K562 (cell line): ENCODE measurements at regions not wholly inside any gene's neighbourhood (a gene's known extent, or its start where the extent isn't known, plus 50 kb on each side); places are given as distances from the start of the nearest gene placed in this dataset.

Source experiments
- ARNT ChIP-seq, 2 experiments: fragments of 450-650 bp; IDR thresholded peaks; 2 replicates each; pipeline ENCODE4 v1.6.1; 2016; ENCODE audit warnings: mild to moderate bottlenecking in 1 of 2
- CTCF ChIP-seq, 3 experiments: IDR thresholded peaks in 2 of 3; conservative IDR thresholded peaks in 1 of 3; 2 replicates each; pipeline ENCODE4 v1.5.1; 2011 to 2012; ENCODE audit warnings: low read length in 3 of 3, mild to moderate bottlenecking in 3 of 3, control low read depth in 2 of 3, improper control_type of control experiment in 1 of 3, inconsistent platforms in 1 of 3, low read depth in 1 of 3, mixed read lengths in 1 of 3, moderate library complexity in 1 of 3; ENCODE audit not compliant: insufficient read depth in 2 of 3
- EZH2 ChIP-seq: IDR thresholded peaks from 2 replicates; pipeline ENCODE4 v1.6.1; 2012; ENCODE audit warnings: low read depth, mild to moderate bottlenecking, inconsistent platforms, low read length, borderline replicate concordance
- FOXJ2 ChIP-seq: fragments of 200-800 bp; sonication (Bioruptor generic); IDR thresholded peaks from 2 replicates; pipeline ENCODE4 v1.6.1; 2016; ENCODE audit warnings: missing genetic modification characterization, missing compliant biosample characterization
- KLF10 ChIP-seq: fragments of 250-450 bp; sonication (Bioruptor Pico); IDR thresholded peaks from 2 replicates; pipeline ENCODE4 v1.6.1; 2021; ENCODE audit warnings: matching md5 sums
- MECOM ChIP-seq: fragments of 250-450 bp; sonication (Bioruptor Pico); IDR thresholded peaks from 2 replicates; pipeline ENCODE4 v1.8.0; 2022; ENCODE audit warnings: inconsistent platforms
- POLR2AphosphoS5 ChIP-seq: IDR thresholded peaks from 2 replicates; pipeline ENCODE4 v1.6.1; 2011; ENCODE audit warnings: mild to moderate bottlenecking, low read depth, low read length, moderate library complexity; ENCODE audit not compliant: control insufficient read depth, insufficient read depth
- TFAM ChIP-seq: fragments of 250-450 bp; sonication (Bioruptor Pico); conservative IDR thresholded peaks from 2 replicates; pipeline ENCODE4 v1.5.0; 2021; ENCODE audit warnings: mild to moderate bottlenecking, moderate library complexity
- YY1 ChIP-seq, 3 experiments: IDR thresholded peaks; 2 replicates each; pipeline ENCODE4 v1.6.1; 2011; ENCODE audit warnings: low read length in 2 of 3, mild to moderate bottlenecking in 2 of 3, moderate library complexity in 2 of 3, borderline replicate concordance in 1 of 3, control low read depth in 1 of 3, low read depth in 1 of 3; ENCODE audit not compliant: insufficient read depth in 3 of 3, insufficient replicate concordance in 2 of 3, control insufficient read depth in 1 of 3, insufficient read length in 1 of 3; ENCODE audit errors: extremely low read depth in 1 of 3
- ZBTB33 ChIP-seq: sonication (generic); formaldehyde crosslinking; IDR thresholded peaks from 2 replicates; pipeline ENCODE4 v1.8.1; 2023; ENCODE audit warnings: mild to moderate bottlenecking, missing genetic modification reagents
- ZFP36 ChIP-seq: fragments of 150-350 bp; IDR thresholded peaks from 2 replicates; pipeline ENCODE4 v1.6.1; 2018; ENCODE audit warnings: low read length, low read depth; ENCODE audit not compliant: partially characterized antibody
- ZZZ3 ChIP-seq: fragments of 450-650 bp; IDR thresholded peaks from 2 replicates; pipeline ENCODE4 v1.6.1; 2016; ENCODE audit warnings: antibody characterized with exemption, mild to moderate bottlenecking, moderate library complexity
- TF ChIP-seq, protein P1 (sequence below): sonication (generic); formaldehyde crosslinking; IDR thresholded peaks from 2 replicates; pipeline ENCODE4 v1.8.0; 2022; ENCODE audit warnings: mild to moderate bottlenecking, missing genetic modification reagents, borderline replicate concordance

DNA sequence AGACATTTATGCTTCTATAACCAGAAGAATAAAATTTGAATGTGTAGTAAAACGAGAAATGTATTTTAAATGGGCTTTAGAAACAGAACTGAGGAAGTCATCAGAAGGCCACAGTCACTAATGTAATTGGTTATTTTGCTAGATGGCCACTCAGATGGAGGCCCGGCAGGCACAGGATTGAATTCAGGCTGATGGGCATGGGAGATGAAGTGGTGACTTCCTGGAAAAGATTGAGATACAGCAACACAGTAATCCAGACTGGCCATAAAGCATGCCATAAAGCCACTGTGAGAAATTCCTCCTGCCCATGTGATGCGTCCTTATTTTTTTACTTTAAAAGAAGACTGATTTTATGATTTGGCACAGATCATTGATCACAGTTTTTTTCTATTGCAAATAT, 297.7 kb downstream of the ICOS start:
- TF ChIP-seq ZZZ3 (no peak), ZFP36 (no peak), FOXJ2 (no peak), ZBTB33 (CRISPR knock-in tag) (no peak), ARNT (IDR thresholded peaks at IDR 0.05) (no peak), POLR2AphosphoS5 (no peak), YY1 (IDR thresholded peaks at IDR 0.05; ENCODE audit: borderline replicate concordance in 1 of 3, control insufficient read depth in 1 of 3, extremely low read depth in 1 of 3, insufficient read depth in 3 of 3, insufficient read length in 1 of 3, insufficient replicate concordance in 2 of 3, low read depth in 1 of 3, low read length in 2 of 3) (no peak), EZH2 (no peak), CTCF (IDR thresholded peaks at IDR 0.05 in 2 of 3, conservative IDR thresholded peaks at IDR 0.05 in 1 of 3; ENCODE audit: insufficient read depth in 2 of 3, low read depth in 1 of 3, low read length in 3 of 3) (no peak), KLF10 (CRISPR knock-in tag) (no peak), TFAM (CRISPR knock-in tag) (no peak), MECOM (CRISPR knock-in tag) (no peak)
- TF ChIP-seq, protein P1, sequence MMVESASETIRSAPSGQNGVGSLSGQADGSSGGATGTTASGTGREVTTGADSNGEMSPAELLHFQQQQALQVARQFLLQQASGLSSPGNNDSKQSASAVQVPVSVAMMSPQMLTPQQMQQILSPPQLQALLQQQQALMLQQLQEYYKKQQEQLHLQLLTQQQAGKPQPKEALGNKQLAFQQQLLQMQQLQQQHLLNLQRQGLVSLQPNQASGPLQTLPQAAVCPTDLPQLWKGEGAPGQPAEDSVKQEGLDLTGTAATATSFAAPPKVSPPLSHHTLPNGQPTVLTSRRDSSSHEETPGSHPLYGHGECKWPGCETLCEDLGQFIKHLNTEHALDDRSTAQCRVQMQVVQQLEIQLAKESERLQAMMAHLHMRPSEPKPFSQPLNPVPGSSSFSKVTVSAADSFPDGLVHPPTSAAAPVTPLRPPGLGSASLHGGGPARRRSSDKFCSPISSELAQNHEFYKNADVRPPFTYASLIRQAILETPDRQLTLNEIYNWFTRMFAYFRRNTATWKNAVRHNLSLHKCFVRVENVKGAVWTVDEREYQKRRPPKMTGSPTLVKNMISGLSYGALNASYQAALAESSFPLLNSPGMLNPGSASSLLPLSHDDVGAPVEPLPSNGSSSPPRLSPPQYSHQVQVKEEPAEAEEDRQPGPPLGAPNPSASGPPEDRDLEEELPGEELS (CRISPR knock-in tag) = no peak
